Astrocyte (in vitro differentiated cells and primary cell): ENCODE measurements at regions not wholly inside any gene's neighbourhood (a gene's known extent, or its start where the extent isn't known, plus 50 kb on each side); places are given as distances from the start of the nearest gene placed in this dataset.

Experiments used
- EZH2 ChIP-seq: IDR thresholded peaks from 2 replicates; pipeline ENCODE4 v1.6.1; 2012; ENCODE audit warnings: mild to moderate bottlenecking, low read length, inconsistent platforms; ENCODE audit not compliant: insufficient read depth
- TF ChIP-seq, protein P1 (sequence below): IDR thresholded peaks from 2 replicates; pipeline ENCODE4 v1.5.1; 2011; ENCODE audit warnings: low read depth, mild to moderate bottlenecking, inconsistent platforms, low read length, moderate library complexity; ENCODE audit not compliant: insufficient read depth

DNA sequence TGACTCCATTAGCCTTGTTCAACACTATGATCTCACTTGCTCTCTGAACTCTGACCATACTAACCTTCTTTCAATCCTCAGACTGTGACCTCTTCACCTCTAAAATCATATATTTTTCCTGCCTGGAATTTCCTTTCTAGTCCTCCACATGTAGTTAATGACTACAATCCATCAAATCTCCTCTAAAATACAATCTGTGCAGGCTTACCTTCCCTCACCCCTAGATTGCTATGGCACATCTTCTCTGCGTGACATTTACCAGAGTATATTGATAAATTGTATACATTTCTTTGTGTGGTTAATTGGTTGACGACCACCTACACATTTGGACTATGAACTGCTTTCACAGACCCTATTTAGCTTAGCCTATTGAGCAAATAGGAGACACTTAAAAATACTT, 1330.2 kb upstream of the TENM4 start:
- TF ChIP-seq, protein P1, sequence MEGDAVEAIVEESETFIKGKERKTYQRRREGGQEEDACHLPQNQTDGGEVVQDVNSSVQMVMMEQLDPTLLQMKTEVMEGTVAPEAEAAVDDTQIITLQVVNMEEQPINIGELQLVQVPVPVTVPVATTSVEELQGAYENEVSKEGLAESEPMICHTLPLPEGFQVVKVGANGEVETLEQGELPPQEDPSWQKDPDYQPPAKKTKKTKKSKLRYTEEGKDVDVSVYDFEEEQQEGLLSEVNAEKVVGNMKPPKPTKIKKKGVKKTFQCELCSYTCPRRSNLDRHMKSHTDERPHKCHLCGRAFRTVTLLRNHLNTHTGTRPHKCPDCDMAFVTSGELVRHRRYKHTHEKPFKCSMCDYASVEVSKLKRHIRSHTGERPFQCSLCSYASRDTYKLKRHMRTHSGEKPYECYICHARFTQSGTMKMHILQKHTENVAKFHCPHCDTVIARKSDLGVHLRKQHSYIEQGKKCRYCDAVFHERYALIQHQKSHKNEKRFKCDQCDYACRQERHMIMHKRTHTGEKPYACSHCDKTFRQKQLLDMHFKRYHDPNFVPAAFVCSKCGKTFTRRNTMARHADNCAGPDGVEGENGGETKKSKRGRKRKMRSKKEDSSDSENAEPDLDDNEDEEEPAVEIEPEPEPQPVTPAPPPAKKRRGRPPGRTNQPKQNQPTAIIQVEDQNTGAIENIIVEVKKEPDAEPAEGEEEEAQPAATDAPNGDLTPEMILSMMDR, result no peak
- TF ChIP-seq EZH2, result no peak
